ENCODE measurements at regions not wholly inside any gene's neighbourhood (a gene's known extent, or its start where the extent isn't known, plus 50 kb on each side); places are given as distances from the start of the nearest gene placed in this dataset.

DNA sequence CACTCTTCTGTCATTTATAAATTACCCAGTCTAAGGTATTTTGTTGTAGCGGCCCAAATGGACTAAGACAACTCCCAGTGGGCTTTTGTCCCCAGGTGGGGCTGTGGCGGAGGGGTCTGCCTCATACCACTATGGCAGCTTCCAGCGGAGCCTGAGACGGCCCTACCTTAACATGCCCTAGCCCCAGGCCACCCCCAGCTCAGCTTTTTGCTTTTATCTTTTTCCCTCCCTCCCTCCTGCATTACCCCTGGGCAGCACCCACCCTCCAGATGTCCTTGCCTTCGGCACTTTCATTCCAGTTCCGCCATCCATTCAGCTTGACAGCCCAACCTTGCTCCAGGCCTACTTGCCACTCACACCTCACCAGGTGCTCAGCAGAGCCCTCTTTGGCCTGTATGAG, 307.3 kb downstream of the PTPRU start:
- Mint-ChIP-seq H3K36me3 (ENCODE audit: low read depth) (no peaks in the 10 kb centered on the region), H3K27ac (ENCODE audit: unreplicated experiment) (no peak overlapping the region)
- no peak for TF ChIP-seq CTCF (IDR thresholded peaks at IDR 0.05)

GRCh38 chr1:29542548-29542947, 306.2 kb downstream of the PTPRU start:
- Mint-ChIP-seq H3K9me3 (ENCODE audit: low read depth) (no peaks in the 10 kb centered on the region), H3K27me3 (ENCODE audit: low read depth) (peaks cover 12% of the 10 kb centered on the region), H3K36me3 (ENCODE audit: low read depth) (no peaks in the 10 kb centered on the region), H3K4me3 (ENCODE audit: unreplicated experiment) (no peak overlapping the region), H3K4me1 (ENCODE audit: low read depth) (no peaks in the 10 kb centered on the region), H3K27ac (ENCODE audit: unreplicated experiment) (no peak overlapping the region)
- no peak for DNase-seq (ENCODE audit: low spot score)
- TF ChIP-seq CTCF (IDR thresholded peaks at IDR 0.05), result no peak

More for the DNA sequence above, 307.3 kb downstream of the PTPRU start:
- Mint-ChIP-seq H3K4me3 (ENCODE audit: unreplicated experiment) (no peak overlapping the region), H3K27me3 (ENCODE audit: low read depth) (peaks cover 8% of the 10 kb centered on the region), H3K4me1 (ENCODE audit: low read depth) (no peaks in the 10 kb centered on the region), H3K9me3 (ENCODE audit: low read depth) (no peaks in the 10 kb centered on the region)
- DNase-seq (ENCODE audit: low spot score), result peak; percentile 32

GRCh38 chr1:29541631-29542030, 305.3 kb downstream of the PTPRU start:
- TF ChIP-seq CTCF (IDR thresholded peaks at IDR 0.05), result no peak
- peaks cover 12% of the 10 kb centered on the region for H3K27me3 Mint-ChIP-seq (ENCODE audit: low read depth)
- no peak overlapping the region for H3K27ac Mint-ChIP-seq (ENCODE audit: unreplicated experiment)
- H3K36me3 Mint-ChIP-seq (ENCODE audit: low read depth), result no peaks in the 10 kb centered on the region
- H3K4me3 Mint-ChIP-seq (ENCODE audit: unreplicated experiment), result no peak overlapping the region
- DNase-seq (ENCODE audit: low spot score), result no peak
- no peaks in the 10 kb centered on the region for H3K4me1 Mint-ChIP-seq (ENCODE audit: low read depth)
- H3K9me3 Mint-ChIP-seq (ENCODE audit: low read depth), result no peaks in the 10 kb centered on the region

DNA sequence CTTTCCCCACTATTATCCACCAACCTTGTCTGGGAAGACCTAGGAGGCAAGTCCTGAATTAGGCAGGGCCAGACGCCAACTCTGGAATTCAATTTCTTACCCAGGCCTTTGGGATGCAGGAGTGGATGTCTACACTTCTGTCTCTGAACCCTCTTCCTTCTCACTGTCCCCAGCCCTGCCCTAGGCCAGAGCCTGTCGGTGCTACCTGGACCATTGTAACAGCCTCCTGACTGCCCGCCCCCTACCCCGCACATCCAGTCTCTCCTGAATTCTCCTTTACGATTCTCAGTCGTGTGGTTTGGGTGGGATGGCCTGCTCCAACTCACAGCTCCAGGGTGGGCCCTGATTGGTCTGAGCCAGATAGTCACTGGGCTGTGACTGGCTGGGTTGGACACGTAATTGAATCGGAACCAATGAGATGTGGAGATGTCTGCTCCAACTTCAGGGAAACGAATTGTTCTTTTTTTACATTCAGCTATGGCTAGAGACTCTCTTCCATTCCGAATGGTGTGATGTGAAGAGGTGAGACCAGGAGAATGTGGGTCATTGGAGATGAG, 304.6 kb downstream of the PTPRU start:
- no peak overlapping the region for H3K4me3 Mint-ChIP-seq (ENCODE audit: unreplicated experiment)
- no peak for DNase-seq (ENCODE audit: low spot score)
- no peaks in the 10 kb centered on the region for H3K4me1 Mint-ChIP-seq (ENCODE audit: low read depth)
- no peak for TF ChIP-seq CTCF (IDR thresholded peaks at IDR 0.05)
- peaks cover 12% of the 10 kb centered on the region for H3K27me3 Mint-ChIP-seq (ENCODE audit: low read depth)
- H3K27ac Mint-ChIP-seq (ENCODE audit: unreplicated experiment), result no peak overlapping the region
- H3K36me3 Mint-ChIP-seq (ENCODE audit: low read depth), result no peaks in the 10 kb centered on the region
- H3K9me3 Mint-ChIP-seq (ENCODE audit: low read depth), result no peaks in the 10 kb centered on the region

DNA sequence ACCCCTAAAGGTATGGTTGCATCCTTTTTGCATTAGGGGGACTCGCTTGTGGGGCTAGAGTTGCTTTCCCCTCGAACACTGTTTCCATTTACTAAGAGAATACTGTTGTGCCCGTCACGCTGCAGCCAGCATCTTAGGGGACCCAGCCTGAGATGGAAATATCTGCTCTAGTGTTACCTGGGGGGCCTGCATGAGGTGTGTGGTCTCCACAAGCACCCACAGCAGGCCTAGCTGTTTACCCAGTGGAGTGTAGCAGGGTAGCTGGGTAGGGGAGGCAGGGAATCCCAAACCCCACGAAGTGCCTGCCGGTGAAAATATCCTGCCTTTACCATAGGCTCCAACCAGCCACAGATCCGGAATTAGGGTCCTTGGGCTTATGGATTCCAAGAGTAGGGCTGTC, 303.6 kb downstream of the PTPRU start:
- no peaks in the 10 kb centered on the region for H3K36me3 Mint-ChIP-seq (ENCODE audit: low read depth)
- H3K27me3 Mint-ChIP-seq (ENCODE audit: low read depth), result peaks cover 12% of the 10 kb centered on the region
- no peak for DNase-seq (ENCODE audit: low spot score)
- H3K4me3 Mint-ChIP-seq (ENCODE audit: unreplicated experiment), result no peak overlapping the region
- no peak overlapping the region for H3K27ac Mint-ChIP-seq (ENCODE audit: unreplicated experiment)
- no peaks in the 10 kb centered on the region for H3K4me1 Mint-ChIP-seq (ENCODE audit: low read depth)
- no peak for TF ChIP-seq CTCF (IDR thresholded peaks at IDR 0.05)
- peaks cover 3% of the 10 kb centered on the region for H3K9me3 Mint-ChIP-seq (ENCODE audit: low read depth)
